ENCODE measurements at regions not wholly inside any gene's neighbourhood (a gene's known extent, or its start where the extent isn't known, plus 50 kb on each side); places are given as distances from the start of the nearest gene placed in this dataset.

DNA sequence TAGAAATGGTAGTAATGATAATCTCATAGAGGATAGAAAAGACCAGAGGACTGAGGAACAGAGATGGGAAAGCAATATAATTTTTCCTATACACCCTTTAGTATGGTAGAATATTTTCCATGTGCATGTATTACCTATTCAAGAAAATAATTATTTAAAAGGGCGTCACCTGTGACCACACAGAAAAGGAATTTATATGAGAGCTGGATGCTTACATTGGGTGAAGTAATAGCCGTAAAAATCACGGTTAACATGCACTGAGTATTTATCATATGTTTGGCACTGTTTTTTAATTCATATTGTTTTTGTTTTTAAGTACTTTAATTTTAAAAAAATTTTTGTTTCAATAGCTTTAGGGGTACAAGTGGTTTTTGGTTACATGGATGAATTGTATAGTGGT, 195.1 kb downstream of the IPMK start (continued):
- TF ChIP-seq, protein P1, sequence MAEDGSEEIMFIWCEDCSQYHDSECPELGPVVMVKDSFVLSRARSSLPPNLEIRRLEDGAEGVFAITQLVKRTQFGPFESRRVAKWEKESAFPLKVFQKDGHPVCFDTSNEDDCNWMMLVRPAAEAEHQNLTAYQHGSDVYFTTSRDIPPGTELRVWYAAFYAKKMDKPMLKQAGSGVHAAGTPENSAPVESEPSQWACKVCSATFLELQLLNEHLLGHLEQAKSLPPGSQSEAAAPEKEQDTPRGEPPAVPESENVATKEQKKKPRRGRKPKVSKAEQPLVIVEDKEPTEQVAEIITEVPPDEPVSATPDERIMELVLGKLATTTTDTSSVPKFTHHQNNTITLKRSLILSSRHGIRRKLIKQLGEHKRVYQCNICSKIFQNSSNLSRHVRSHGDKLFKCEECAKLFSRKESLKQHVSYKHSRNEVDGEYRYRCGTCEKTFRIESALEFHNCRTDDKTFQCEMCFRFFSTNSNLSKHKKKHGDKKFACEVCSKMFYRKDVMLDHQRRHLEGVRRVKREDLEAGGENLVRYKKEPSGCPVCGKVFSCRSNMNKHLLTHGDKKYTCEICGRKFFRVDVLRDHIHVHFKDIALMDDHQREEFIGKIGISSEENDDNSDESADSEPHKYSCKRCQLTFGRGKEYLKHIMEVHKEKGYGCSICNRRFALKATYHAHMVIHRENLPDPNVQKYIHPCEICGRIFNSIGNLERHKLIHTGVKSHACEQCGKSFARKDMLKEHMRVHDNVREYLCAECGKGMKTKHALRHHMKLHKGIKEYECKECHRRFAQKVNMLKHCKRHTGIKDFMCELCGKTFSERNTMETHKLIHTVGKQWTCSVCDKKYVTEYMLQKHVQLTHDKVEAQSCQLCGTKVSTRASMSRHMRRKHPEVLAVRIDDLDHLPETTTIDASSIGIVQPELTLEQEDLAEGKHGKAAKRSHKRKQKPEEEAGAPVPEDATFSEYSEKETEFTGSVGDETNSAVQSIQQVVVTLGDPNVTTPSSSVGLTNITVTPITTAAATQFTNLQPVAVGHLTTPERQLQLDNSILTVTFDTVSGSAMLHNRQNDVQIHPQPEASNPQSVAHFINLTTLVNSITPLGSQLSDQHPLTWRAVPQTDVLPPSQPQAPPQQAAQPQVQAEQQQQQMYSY (CRISPR knock-in tag; IDR thresholded peaks at IDR 0.05) = no peak

DNA sequence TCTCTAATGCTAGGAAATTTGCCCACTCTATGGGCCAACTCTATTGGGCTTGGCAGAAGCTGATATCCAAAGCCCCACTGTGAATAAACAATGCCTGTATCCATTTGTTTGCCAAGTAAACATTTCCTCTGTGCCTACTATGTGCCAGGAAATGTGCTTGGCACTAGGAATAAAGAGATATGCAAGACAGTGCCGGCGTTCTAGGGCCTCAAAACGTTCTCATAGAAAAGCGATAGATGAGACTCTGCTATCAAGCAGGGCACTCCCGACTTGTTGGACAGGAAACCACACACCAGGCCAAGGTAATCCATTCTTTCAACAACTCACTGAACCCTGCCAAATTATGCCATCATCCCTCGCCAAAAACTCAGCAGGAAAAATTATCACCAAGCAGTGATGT, 196.7 kb downstream of the IPMK start:
- H3K4me3 ChIP-seq = no peak overlapping the region
- in situ Hi-C loops (cut with MboI) (no loop called here), intact Hi-C loops (cut with micrococcal nuclease; ENCODE audit: unreplicated experiment) (no loop called here)
- BruUV-seq (replicated peaks) = no TSS peak
- no peaks in the 10 kb centered on the region; a peak in 1 of 4 replicates for H3K27me3 ChIP-seq (replicated peaks in 1 of 2; ENCODE audit: control insufficient read depth in 2 of 2, insufficient read depth in 2 of 2, low read length in 1 of 2)
- H4K20me1 ChIP-seq (ENCODE audit: control insufficient read depth, insufficient read depth) = no peaks in the 10 kb centered on the region
- no peak overlapping the region for H3K9ac ChIP-seq (ENCODE audit: control insufficient read depth, insufficient read depth, low read length)
- ChIA-PET RAD21 (ENCODE audit: unreplicated experiment) (no interaction called here), SMC1A (ENCODE audit: uncharacterized antibody, unreplicated experiment) (interaction anchor here (0.6 to 1.0 kb wide), 2 partner anchors 25 to 131 kb away, joined by 3 read pairs; no protein-coding TSS in a partner anchor), POLR2A (no interaction called here), CTCF (no interaction called here)
- H3K36me3 ChIP-seq (ENCODE audit: control insufficient read depth in 2 of 2, insufficient read depth in 2 of 2, low read length in 1 of 2) = no peaks in the 10 kb centered on the region
- H2AFZ ChIP-seq (ENCODE audit: control insufficient read depth, low read depth, low read length) = no peak overlapping the region
- no peak for ATAC-seq
- no peak for DNase-seq (ENCODE audit: low read depth, low spot score)
- no peaks in the 10 kb centered on the region for H3K4me1 ChIP-seq (ENCODE audit: control insufficient read depth, insufficient read depth, low read length)
- 17% methylated on average over 6 of the region's 6 CpGs for WGBS (ENCODE audit: insufficient coverage, insufficient replicate concordance, low lambda C conversion rate, missing lambda C conversion rate)
- no peak overlapping the region for H3K27ac ChIP-seq (ENCODE audit: control insufficient read depth, insufficient read depth)
- H3K79me2 ChIP-seq (ENCODE audit: control insufficient read depth, insufficient read depth, low read length) = no peaks in the 10 kb centered on the region
- no peaks in the 10 kb centered on the region for H3K9me3 ChIP-seq (replicated peaks; ENCODE audit: control insufficient read depth, insufficient read depth, low read length)
- no peak for FAIRE-seq
- H3K4me2 ChIP-seq (ENCODE audit: control insufficient read depth, insufficient read depth) = no peak overlapping the region
- TF ChIP-seq, protein P2, sequence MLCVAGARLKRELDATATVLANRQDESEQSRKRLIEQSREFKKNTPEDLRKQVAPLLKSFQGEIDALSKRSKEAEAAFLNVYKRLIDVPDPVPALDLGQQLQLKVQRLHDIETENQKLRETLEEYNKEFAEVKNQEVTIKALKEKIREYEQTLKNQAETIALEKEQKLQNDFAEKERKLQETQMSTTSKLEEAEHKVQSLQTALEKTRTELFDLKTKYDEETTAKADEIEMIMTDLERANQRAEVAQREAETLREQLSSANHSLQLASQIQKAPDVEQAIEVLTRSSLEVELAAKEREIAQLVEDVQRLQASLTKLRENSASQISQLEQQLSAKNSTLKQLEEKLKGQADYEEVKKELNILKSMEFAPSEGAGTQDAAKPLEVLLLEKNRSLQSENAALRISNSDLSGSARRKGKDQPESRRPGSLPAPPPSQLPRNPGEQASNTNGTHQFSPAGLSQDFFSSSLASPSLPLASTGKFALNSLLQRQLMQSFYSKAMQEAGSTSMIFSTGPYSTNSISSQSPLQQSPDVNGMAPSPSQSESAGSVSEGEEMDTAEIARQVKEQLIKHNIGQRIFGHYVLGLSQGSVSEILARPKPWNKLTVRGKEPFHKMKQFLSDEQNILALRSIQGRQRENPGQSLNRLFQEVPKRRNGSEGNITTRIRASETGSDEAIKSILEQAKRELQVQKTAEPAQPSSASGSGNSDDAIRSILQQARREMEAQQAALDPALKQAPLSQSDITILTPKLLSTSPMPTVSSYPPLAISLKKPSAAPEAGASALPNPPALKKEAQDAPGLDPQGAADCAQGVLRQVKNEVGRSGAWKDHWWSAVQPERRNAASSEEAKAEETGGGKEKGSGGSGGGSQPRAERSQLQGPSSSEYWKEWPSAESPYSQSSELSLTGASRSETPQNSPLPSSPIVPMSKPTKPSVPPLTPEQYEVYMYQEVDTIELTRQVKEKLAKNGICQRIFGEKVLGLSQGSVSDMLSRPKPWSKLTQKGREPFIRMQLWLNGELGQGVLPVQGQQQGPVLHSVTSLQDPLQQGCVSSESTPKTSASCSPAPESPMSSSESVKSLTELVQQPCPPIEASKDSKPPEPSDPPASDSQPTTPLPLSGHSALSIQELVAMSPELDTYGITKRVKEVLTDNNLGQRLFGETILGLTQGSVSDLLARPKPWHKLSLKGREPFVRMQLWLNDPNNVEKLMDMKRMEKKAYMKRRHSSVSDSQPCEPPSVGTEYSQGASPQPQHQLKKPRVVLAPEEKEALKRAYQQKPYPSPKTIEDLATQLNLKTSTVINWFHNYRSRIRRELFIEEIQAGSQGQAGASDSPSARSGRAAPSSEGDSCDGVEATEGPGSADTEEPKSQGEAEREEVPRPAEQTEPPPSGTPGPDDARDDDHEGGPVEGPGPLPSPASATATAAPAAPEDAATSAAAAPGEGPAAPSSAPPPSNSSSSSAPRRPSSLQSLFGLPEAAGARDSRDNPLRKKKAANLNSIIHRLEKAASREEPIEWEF (IDR thresholded peaks at IDR 0.05; ENCODE audit: insufficient replicate concordance, low read depth, low read length) = no peak
- no peak for TF ChIP-seq SMAD1 (IDR thresholded peaks at IDR 0.05; ENCODE audit: low read depth, partially characterized antibody)
- TF ChIP-seq ZBED1 (IDR thresholded peaks at IDR 0.05; ENCODE audit: borderline replicate concordance) = no peak
- TF ChIP-seq, protein P3, sequence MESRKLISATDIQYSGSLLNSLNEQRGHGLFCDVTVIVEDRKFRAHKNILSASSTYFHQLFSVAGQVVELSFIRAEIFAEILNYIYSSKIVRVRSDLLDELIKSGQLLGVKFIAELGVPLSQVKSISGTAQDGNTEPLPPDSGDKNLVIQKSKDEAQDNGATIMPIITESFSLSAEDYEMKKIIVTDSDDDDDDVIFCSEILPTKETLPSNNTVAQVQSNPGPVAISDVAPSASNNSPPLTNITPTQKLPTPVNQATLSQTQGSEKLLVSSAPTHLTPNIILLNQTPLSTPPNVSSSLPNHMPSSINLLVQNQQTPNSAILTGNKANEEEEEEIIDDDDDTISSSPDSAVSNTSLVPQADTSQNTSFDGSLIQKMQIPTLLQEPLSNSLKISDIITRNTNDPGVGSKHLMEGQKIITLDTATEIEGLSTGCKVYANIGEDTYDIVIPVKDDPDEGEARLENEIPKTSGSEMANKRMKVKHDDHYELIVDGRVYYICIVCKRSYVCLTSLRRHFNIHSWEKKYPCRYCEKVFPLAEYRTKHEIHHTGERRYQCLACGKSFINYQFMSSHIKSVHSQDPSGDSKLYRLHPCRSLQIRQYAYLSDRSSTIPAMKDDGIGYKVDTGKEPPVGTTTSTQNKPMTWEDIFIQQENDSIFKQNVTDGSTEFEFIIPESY (IDR thresholded peaks at IDR 0.05) = no peak
- TF ChIP-seq POLR2A (IDR thresholded peaks at IDR 0.05; ENCODE audit: low read depth, low read length) = no peak
- TF ChIP-seq, protein P4, sequence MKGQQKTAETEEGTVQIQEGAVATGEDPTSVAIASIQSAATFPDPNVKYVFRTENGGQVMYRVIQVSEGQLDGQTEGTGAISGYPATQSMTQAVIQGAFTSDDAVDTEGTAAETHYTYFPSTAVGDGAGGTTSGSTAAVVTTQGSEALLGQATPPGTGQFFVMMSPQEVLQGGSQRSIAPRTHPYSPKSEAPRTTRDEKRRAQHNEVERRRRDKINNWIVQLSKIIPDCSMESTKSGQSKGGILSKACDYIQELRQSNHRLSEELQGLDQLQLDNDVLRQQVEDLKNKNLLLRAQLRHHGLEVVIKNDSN (IDR thresholded peaks at IDR 0.05; ENCODE audit: borderline replicate concordance, extremely low read length, insufficient read depth, low read depth, low read length) = no peak
- TF ChIP-seq, protein P5, sequence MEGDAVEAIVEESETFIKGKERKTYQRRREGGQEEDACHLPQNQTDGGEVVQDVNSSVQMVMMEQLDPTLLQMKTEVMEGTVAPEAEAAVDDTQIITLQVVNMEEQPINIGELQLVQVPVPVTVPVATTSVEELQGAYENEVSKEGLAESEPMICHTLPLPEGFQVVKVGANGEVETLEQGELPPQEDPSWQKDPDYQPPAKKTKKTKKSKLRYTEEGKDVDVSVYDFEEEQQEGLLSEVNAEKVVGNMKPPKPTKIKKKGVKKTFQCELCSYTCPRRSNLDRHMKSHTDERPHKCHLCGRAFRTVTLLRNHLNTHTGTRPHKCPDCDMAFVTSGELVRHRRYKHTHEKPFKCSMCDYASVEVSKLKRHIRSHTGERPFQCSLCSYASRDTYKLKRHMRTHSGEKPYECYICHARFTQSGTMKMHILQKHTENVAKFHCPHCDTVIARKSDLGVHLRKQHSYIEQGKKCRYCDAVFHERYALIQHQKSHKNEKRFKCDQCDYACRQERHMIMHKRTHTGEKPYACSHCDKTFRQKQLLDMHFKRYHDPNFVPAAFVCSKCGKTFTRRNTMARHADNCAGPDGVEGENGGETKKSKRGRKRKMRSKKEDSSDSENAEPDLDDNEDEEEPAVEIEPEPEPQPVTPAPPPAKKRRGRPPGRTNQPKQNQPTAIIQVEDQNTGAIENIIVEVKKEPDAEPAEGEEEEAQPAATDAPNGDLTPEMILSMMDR (IDR thresholded peaks at IDR 0.05 in 2 of 3, conservative IDR thresholded peaks at IDR 0.05 in 1 of 3; ENCODE audit: control insufficient read depth in 2 of 3, extremely low read depth in 1 of 3, insufficient read depth in 1 of 3, low read depth in 3 of 3, low read length in 3 of 3) = no peak

All from GM12878 (cell line).